GM12878 (cell line): ENCODE measurements at regions not wholly inside any gene's neighbourhood (a gene's known extent, or its start where the extent isn't known, plus 50 kb on each side); places are given as distances from the start of the nearest gene placed in this dataset.

ENCODE experiments used
- ATAC-seq: fragments of 200-7000 bp; cut with Tn5 transposase; 3 replicates; pipeline ENCODE4 v1.9.1; 2020; ENCODE audit warnings: mild to moderate bottlenecking, moderate library complexity
- BruUV-seq: library from RNA; stranded (reverse); fragments of 400-500 nt; replicated peaks from 2 replicates; lab custom pipeline; 2021; lab: Mats Ljungman, UMichigan
- CTCF ChIA-PET: fragments of 300-600 bp; sonication (Branson Sonifier 250); formaldehyde crosslinking; extraction: SDS; loops from one replicate; lab custom pipeline; 2021; ENCODE audit warnings: inconsistent platforms; lab: Yijun Ruan, JAX
- POLR2A ChIA-PET: fragments of 350-600 bp; formaldehyde crosslinking; extraction: SDS; loops from one replicate; lab custom pipeline; 2021; ENCODE audit warnings: inconsistent platforms; lab: Charles Lee
- RAD21 ChIA-PET: fragments of 300-600 bp; sonication (Branson Sonifier 250); formaldehyde crosslinking; loops from one replicate; lab custom pipeline; 2023; ENCODE audit warnings: antibody characterized with exemption; ENCODE audit not compliant: unreplicated experiment; lab: Charles Lee
- SMC1A ChIA-PET: fragments of 300-600 bp; sonication (Branson Sonifier 250); formaldehyde crosslinking; loops from one replicate; lab custom pipeline; 2023; ENCODE audit not compliant: unreplicated experiment, uncharacterized antibody; lab: Charles Lee
- DNase-seq: peaks from one replicate; pipeline ENCODE4 v3.0.0-alpha.2; 2011; ENCODE audit warnings: low read depth, low spot score
- FAIRE-seq: peaks from 3 replicates; lab custom pipeline; 2011; peaks lifted over from hg19 to GRCh38; lab: Jason Lieb, UNC
- H2AFZ ChIP-seq: 2 replicates; pipeline ENCODE4 v1.6.0; 2011; ENCODE audit warnings: low read depth, low read length, control low read depth; ENCODE audit not compliant: control insufficient read depth
- H3K27ac ChIP-seq: 2 replicates; pipeline ENCODE4 v1.5.1; 2011; ENCODE audit warnings: control low read depth; ENCODE audit not compliant: control insufficient read depth, insufficient read depth
- H3K27me3 ChIP-seq, 2 experiments: replicated peaks in 1 of 2; 2 replicates each; pipeline versions ENCODE4 v1.6.0 to v1.6.1; 2011; ENCODE audit warnings: low read length in 1 of 2; ENCODE audit not compliant: control insufficient read depth in 2 of 2, insufficient read depth in 2 of 2
- H3K36me3 ChIP-seq, 2 experiments: 2 replicates each; pipeline ENCODE4 v1.5.1; 2011; ENCODE audit warnings: low read length in 1 of 2; ENCODE audit not compliant: control insufficient read depth in 2 of 2, insufficient read depth in 2 of 2
- H3K4me1 ChIP-seq: 2 replicates; pipeline ENCODE4 v1.6.1; 2011; ENCODE audit warnings: mild to moderate bottlenecking, low read length, moderate library complexity, mixed read lengths; ENCODE audit not compliant: control insufficient read depth, insufficient read depth
- H3K4me2 ChIP-seq: 2 replicates; pipeline ENCODE4 v1.6.0; 2011; ENCODE audit warnings: control low read depth; ENCODE audit not compliant: control insufficient read depth, insufficient read depth
- H3K4me3 ChIP-seq: fragments of 200-600 bp; sonication (generic); 2 replicates; pipeline ENCODE4 v1.5.1; 2016
- H3K79me2 ChIP-seq: 2 replicates; pipeline ENCODE4 v1.6.0; 2011; ENCODE audit warnings: low read length; ENCODE audit not compliant: control insufficient read depth, insufficient read depth
- H3K9ac ChIP-seq: 2 replicates; pipeline ENCODE4 v1.8.0; 2011; ENCODE audit warnings: low read length, control low read depth, mixed read lengths; ENCODE audit not compliant: control insufficient read depth, insufficient read depth
- H3K9me3 ChIP-seq: replicated peaks from 3 replicates; pipeline ENCODE4 v1.5.1; 2011; ENCODE audit warnings: mild to moderate bottlenecking, low read length; ENCODE audit not compliant: control insufficient read depth, insufficient read depth
- H4K20me1 ChIP-seq: 2 replicates; pipeline ENCODE4 v1.6.0; 2011; ENCODE audit not compliant: control insufficient read depth, insufficient read depth
- CREB1 ChIP-seq: IDR thresholded peaks from 2 replicates; pipeline ENCODE4 v1.6.1; 2012; ENCODE audit warnings: low read depth, mild to moderate bottlenecking, inconsistent platforms
- CUX1 ChIP-seq: IDR thresholded peaks from 2 replicates; pipeline ENCODE4 v1.6.1; 2012; ENCODE audit warnings: improper control_type of control experiment, low read depth, low read length; ENCODE audit not compliant: insufficient replicate concordance
- DPF2 ChIP-seq: fragments of 450-650 bp; IDR thresholded peaks from 2 replicates; pipeline ENCODE4 v1.6.1; 2017; ENCODE audit warnings: mild to moderate bottlenecking
- NFYA ChIP-seq: IDR thresholded peaks from 2 replicates; pipeline ENCODE4 v1.6.1; 2011; ENCODE audit warnings: low read depth, mild to moderate bottlenecking, low read length, improper control_type of control experiment, borderline replicate concordance
- PAX5 ChIP-seq: IDR thresholded peaks from 2 replicates; pipeline ENCODE4 v1.6.1; 2011; ENCODE audit warnings: low read depth, low read length, borderline replicate concordance
- POU2F2 ChIP-seq: IDR thresholded peaks from 3 replicates; pipeline ENCODE4 v1.6.1; 2011; ENCODE audit warnings: low read depth, mild to moderate bottlenecking, low read length, borderline replicate concordance
- RAD21 ChIP-seq: IDR thresholded peaks from 2 replicates; pipeline ENCODE4 v1.6.1; 2011; ENCODE audit warnings: mild to moderate bottlenecking, low read depth, low read length, moderate library complexity; ENCODE audit not compliant: insufficient read depth
- SUZ12 ChIP-seq: fragments of 200-600 bp; sonication (generic); IDR thresholded peaks from one replicate; pipeline ENCODE4 v1.6.1; 2018; ENCODE audit warnings: antibody characterized with exemption, mild to moderate bottlenecking; ENCODE audit not compliant: unreplicated experiment
- ZBTB4 ChIP-seq: fragments of 450-650 bp; formaldehyde crosslinking; IDR thresholded peaks from 2 replicates; pipeline ENCODE4 v1.4.0; 2022; ENCODE audit warnings: mild to moderate bottlenecking, moderate library complexity
- ZNF24 ChIP-seq: fragments of 450-650 bp; IDR thresholded peaks from 2 replicates; pipeline ENCODE4 v1.6.1; 2017; ENCODE audit warnings: antibody characterized with exemption, mild to moderate bottlenecking
- ZZZ3 ChIP-seq: IDR thresholded peaks from 2 replicates; pipeline ENCODE4 v1.6.1; 2011; ENCODE audit warnings: low read depth; ENCODE audit not compliant: control insufficient read depth, insufficient read length
- WGBS: methylation state at CpG from one replicate; pipeline ENCODE4 v1.1.6; 2016; ENCODE audit warnings: low lambda C conversion rate; ENCODE audit not compliant: insufficient replicate concordance, insufficient coverage; ENCODE audit errors: missing lambda C conversion rate; 5-methylcytosine and 5-hydroxymethylcytosine counted together
- in situ Hi-C: fragments of 300-500 bp; cut with MboI; formaldehyde crosslinking; loops from 9 replicates; pipeline ENCODE4 v1.14.3; 2018; ENCODE audit warnings: mixed read lengths
- intact Hi-C: fragments of 100-400 bp; cut with micrococcal nuclease; formaldehyde crosslinking; loops from one replicate; pipeline ENCODE4 v1.14.2; 2022; ENCODE audit not compliant: unreplicated experiment
- TF ChIP-seq, protein P1 (sequence below): fragments of 450-650 bp; IDR thresholded peaks from 2 replicates; pipeline ENCODE4 v1.6.1; 2018; ENCODE audit warnings: mild to moderate bottlenecking, low read depth, moderate library complexity; ENCODE audit not compliant: partially characterized antibody

DNA sequence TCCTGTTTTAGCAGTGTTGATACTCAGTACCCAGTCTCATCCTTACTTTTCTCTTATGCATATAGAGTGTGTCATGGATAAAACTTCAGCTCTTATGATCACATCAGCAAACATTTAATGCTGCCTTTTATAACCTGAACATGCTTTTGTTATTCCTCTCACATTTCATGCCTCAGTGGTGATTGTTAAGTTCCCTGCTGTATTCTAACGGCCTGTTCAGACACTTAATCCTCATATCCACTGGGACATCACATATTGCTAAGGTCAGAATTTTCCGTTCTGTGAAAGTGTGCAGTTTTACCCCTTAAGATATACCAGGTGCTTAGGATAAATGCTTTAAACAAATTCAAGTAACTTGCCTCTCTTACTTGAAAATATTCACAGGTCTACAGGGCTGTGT is 268.7 kb upstream of the SEL1L start (continued):
- TF ChIP-seq CUX1 = no peak
- no peak for TF ChIP-seq ZBTB4 (CRISPR knock-in tag)
- no peak for TF ChIP-seq RAD21

DNA sequence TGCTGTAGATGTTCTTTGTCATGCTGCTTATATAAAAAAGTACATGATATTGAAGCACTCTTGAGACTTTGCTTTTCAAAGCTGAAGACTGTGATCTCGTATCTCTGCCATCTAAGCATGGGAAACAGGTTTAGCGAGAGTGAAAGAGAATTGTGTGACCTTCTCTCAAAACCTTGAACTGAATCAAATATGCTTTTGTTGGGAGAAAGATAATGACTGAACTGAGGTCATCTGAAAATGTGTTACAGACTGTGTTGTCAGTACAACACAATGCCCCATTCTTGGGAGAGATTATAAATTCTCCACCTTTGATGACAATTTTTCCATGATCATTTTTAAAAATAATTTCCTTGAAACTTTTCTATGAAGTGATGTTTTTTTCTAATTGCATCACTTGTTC is 272.1 kb upstream of the SEL1L start:
- H2AFZ ChIP-seq = no peak overlapping the region
- 22% methylated on average over 2 of the region's 2 CpGs for whole genome bisulfite sequencing
- H3K4me3 ChIP-seq = no peak overlapping the region
- CTCF ChIA-PET = no interaction called here
- no peak overlapping the region for H3K9ac ChIP-seq
- no peaks in the 10 kb centered on the region for H4K20me1 ChIP-seq
- no peaks in the 10 kb centered on the region for H3K79me2 ChIP-seq
- H3K4me1 ChIP-seq = no peaks in the 10 kb centered on the region
- no peaks in the 10 kb centered on the region for H3K27me3 ChIP-seq
- BruUV-seq = no TSS peak
- RAD21 ChIA-PET = no interaction called here
- H3K27ac ChIP-seq = no peak overlapping the region
- in situ Hi-C loops (no loop called here), intact Hi-C loops (no loop called here)
- SMC1A ChIA-PET = interaction anchor here (1.1 kb wide), 1 partner anchor 10 kb away, joined by 3 read pairs; no protein-coding TSS in a partner anchor
- H3K4me2 ChIP-seq = no peak overlapping the region
- H3K9me3 ChIP-seq = no peaks in the 10 kb centered on the region
- no peak for DNase-seq
- FAIRE-seq = no peak
- no peak for ATAC-seq
- POLR2A ChIA-PET = no interaction called here
- H3K36me3 ChIP-seq = no peaks in the 10 kb centered on the region
- no peak for TF ChIP-seq SUZ12
- no peak for TF ChIP-seq NFYA
- no peak for TF ChIP-seq ZZZ3
- no peak for TF ChIP-seq DPF2
- TF ChIP-seq PAX5 = no peak
- no peak for TF ChIP-seq ZNF24
- TF ChIP-seq, protein P1, sequence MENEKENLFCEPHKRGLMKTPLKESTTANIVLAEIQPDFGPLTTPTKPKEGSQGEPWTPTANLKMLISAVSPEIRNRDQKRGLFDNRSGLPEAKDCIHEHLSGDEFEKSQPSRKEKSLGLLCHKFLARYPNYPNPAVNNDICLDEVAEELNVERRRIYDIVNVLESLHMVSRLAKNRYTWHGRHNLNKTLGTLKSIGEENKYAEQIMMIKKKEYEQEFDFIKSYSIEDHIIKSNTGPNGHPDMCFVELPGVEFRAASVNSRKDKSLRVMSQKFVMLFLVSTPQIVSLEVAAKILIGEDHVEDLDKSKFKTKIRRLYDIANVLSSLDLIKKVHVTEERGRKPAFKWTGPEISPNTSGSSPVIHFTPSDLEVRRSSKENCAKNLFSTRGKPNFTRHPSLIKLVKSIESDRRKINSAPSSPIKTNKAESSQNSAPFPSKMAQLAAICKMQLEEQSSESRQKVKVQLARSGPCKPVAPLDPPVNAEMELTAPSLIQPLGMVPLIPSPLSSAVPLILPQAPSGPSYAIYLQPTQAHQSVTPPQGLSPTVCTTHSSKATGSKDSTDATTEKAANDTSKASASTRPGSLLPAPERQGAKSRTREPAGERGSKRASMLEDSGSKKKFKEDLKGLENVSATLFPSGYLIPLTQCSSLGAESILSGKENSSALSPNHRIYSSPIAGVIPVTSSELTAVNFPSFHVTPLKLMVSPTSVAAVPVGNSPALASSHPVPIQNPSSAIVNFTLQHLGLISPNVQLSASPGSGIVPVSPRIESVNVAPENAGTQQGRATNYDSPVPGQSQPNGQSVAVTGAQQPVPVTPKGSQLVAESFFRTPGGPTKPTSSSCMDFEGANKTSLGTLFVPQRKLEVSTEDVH = no peak
- no peak for TF ChIP-seq POU2F2
- no peak for TF ChIP-seq CREB1
